ENCODE measurements at regions not wholly inside any gene's neighbourhood (a gene's known extent, or its start where the extent isn't known, plus 50 kb on each side); places are given as distances from the start of the nearest gene placed in this dataset.

- intact Hi-C loops (cut with DNase I) = no loop called here
- 92 to 96% methylated on average over 10 of the region's 10 CpGs for WGBS, 2 donors
- Histone ChIP-seq H3K4me1 (no peaks in the 10 kb centered on the region), H3K36me3 (no peaks in the 10 kb centered on the region), H3K27ac (no peak overlapping the region), H3K9me3 (peaks cover 0 to 5% (median 0%) of the 10 kb centered on the region in 3 donors), H3K27me3 (no peaks in the 10 kb centered on the region), H3K4me3 (no peak overlapping the region)
- TF ChIP-seq CTCF (IDR thresholded peaks at IDR 0.05) = no peak
- TF ChIP-seq POLR2A (IDR thresholded peaks at IDR 0.05) = no peak
- no peak for DNase-seq
Measured at GRCh38 chr15:46894644-46895043, 822.7 kb upstream of the SEMA6D start.

- no peak overlapping the region for H3K27ac ChIP-seq
- no peaks in the 10 kb centered on the region for H3K27me3 ChIP-seq
- no peaks in the 10 kb centered on the region for H3K4me1 ChIP-seq
- no peaks in the 10 kb centered on the region for H3K36me3 ChIP-seq
- 24 to 67% methylated on average over 1 of the region's 1 CpG for WGBS, 2 donors
- H3K4me3 ChIP-seq = no peak overlapping the region
- TF ChIP-seq POLR2A (IDR thresholded peaks at IDR 0.05) (no peak), CTCF (IDR thresholded peaks at IDR 0.05) (no peak)
- intact Hi-C loops (cut with DNase I) = no loop called here
- peaks cover 0 to 5% (median 0%) of the 10 kb centered on the region in 3 donors for H3K9me3 ChIP-seq
- DNase-seq = no peak
Measured at GRCh38 chr15:46897266-46897665, 820.0 kb upstream of the SEMA6D start.

GRCh38 chr15:46901001-46901400 is 816.3 kb upstream of the SEMA6D start:
- DNase-seq = no peak

GRCh38 chr15:46917721-46918252 is 799.5 kb upstream of the SEMA6D start:
- TF ChIP-seq POLR2A (IDR thresholded peaks at IDR 0.05) (no peak), CTCF (IDR thresholded peaks at IDR 0.05) (no peak)
- intact Hi-C loops (cut with DNase I) = no loop called here
- WGBS, 2 donors = 76 to 86% methylated on average over 3 of the region's 3 CpGs

More at GRCh38 chr15:46901001-46901400, 816.3 kb upstream of the SEMA6D start:
- no peak overlapping the region for H3K27ac ChIP-seq
- TF ChIP-seq POLR2A (IDR thresholded peaks at IDR 0.05) (no peak), CTCF (IDR thresholded peaks at IDR 0.05) (no peak)
- intact Hi-C loops (cut with DNase I) = no loop called here
- H3K36me3 ChIP-seq = no peaks in the 10 kb centered on the region
- no peaks in the 10 kb centered on the region for H3K27me3 ChIP-seq
- H3K9me3 ChIP-seq = no peaks in the 10 kb centered on the region
- H3K4me1 ChIP-seq = no peaks in the 10 kb centered on the region
- H3K4me3 ChIP-seq = no peak overlapping the region
- WGBS, 2 donors = 55 to 72% methylated on average over 2 of the region's 2 CpGs

GRCh38 chr15:46918462-46919140 is 798.7 kb upstream of the SEMA6D start:
- Histone ChIP-seq H3K9me3 (peaks cover 0 to 9% (median 7%) of the 10 kb centered on the region in 3 donors), H3K27ac (no peak overlapping the region), H3K36me3 (no peaks in the 10 kb centered on the region), H3K27me3 (no peaks in the 10 kb centered on the region), H3K4me3 (no peak overlapping the region), H3K4me1 (no peaks in the 10 kb centered on the region)
- WGBS, 2 donors = 80 to 81% methylated on average over 17 of the region's 20 CpGs
- no peak for DNase-seq
- TF ChIP-seq POLR2A (IDR thresholded peaks at IDR 0.05) (no peak), CTCF (IDR thresholded peaks at IDR 0.05) (no peak)
- intact Hi-C loops (cut with DNase I) = no loop called here

More at GRCh38 chr15:46917721-46918252, 799.5 kb upstream of the SEMA6D start:
- no peak overlapping the region for H3K4me3 ChIP-seq
- H3K36me3 ChIP-seq = no peaks in the 10 kb centered on the region
- no peaks in the 10 kb centered on the region for H3K27me3 ChIP-seq
- no peaks in the 10 kb centered on the region for H3K4me1 ChIP-seq
- no peak overlapping the region for H3K27ac ChIP-seq
- DNase-seq = no peak
- peaks cover 0 to 9% (median 7%) of the 10 kb centered on the region in 3 donors for H3K9me3 ChIP-seq

All from esophagus squamous epithelium (tissue), 5 donors.